ENCODE measurements at regions not wholly inside any gene's neighbourhood (a gene's known extent, or its start where the extent isn't known, plus 50 kb on each side); places are given as distances from the start of the nearest gene placed in this dataset.

- no peak for TF ChIP-seq CTCF (IDR thresholded peaks at IDR 0.05; ENCODE audit: low read depth, low read length)
- no peak overlapping the region for H3K4me3 ChIP-seq (ENCODE audit: low read depth, low read length)
Measured at GRCh38 chr4:53920116-53920515, 144.3 kb downstream of the CHIC2 start.

DNA sequence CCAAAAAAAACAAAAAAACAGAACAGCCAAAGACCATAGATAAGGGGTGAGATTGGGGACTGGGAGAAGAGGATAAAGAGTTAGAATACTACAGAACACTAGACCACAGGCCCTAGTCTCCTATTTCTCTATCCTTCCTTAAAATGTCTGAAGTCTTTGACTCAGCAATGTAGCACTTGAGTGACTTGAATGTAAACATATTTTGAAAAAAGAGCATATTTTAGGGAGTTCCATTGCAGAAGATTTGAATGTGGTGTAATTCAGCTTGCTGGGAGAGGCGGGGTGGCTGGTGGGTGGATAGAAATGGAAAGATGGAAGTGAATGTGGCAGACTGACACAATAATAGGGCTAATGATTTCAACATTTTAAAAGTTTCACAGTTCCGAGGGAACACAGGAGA, 144.9 kb downstream of the CHIC2 start:
- no peak for TF ChIP-seq CTCF (IDR thresholded peaks at IDR 0.05; ENCODE audit: low read depth, low read length)
- H3K4me3 ChIP-seq (ENCODE audit: low read depth, low read length): no peak overlapping the region

- H3K4me3 ChIP-seq (ENCODE audit: low read depth, low read length): no peak overlapping the region
- TF ChIP-seq CTCF (IDR thresholded peaks at IDR 0.05; ENCODE audit: low read depth, low read length): no peak
Measured at GRCh38 chr4:53917729-53918128, 146.7 kb downstream of the CHIC2 start.

GRCh38 chr4:53916431-53916889, 147.9 kb downstream of the CHIC2 start:
- TF ChIP-seq CTCF (IDR thresholded peaks at IDR 0.05; ENCODE audit: low read depth, low read length): no peak
- no peak overlapping the region for H3K4me3 ChIP-seq (ENCODE audit: low read depth, low read length)

GRCh38 chr4:53914313-53915016, 149.9 kb downstream of the CHIC2 start:
- no peak for TF ChIP-seq CTCF (IDR thresholded peaks at IDR 0.05; ENCODE audit: low read depth, low read length)
- H3K4me3 ChIP-seq (ENCODE audit: low read depth, low read length): no peak overlapping the region

DNA sequence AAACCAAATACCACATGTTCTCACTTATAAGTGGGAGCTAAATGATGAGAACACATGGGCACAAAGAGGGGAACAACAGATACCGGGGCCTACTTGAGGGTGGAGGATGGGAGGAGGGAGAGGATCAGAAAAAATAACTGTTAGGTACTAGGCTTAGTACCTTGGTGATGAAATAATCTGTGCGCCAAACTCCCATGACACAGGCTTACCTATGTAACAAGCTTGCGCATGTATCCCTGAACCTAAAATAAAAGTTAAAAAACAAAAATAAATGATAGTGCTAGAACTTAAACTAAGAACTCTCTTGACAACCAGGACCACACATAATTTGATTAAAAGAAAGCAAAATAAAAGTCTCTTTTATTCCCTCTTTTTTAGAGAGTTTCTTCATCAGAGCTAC, 150.6 kb downstream of the CHIC2 start:
- TF ChIP-seq CTCF (IDR thresholded peaks at IDR 0.05; ENCODE audit: low read depth, low read length): no peak
- no peak overlapping the region for H3K4me3 ChIP-seq (ENCODE audit: low read depth, low read length)

DNA sequence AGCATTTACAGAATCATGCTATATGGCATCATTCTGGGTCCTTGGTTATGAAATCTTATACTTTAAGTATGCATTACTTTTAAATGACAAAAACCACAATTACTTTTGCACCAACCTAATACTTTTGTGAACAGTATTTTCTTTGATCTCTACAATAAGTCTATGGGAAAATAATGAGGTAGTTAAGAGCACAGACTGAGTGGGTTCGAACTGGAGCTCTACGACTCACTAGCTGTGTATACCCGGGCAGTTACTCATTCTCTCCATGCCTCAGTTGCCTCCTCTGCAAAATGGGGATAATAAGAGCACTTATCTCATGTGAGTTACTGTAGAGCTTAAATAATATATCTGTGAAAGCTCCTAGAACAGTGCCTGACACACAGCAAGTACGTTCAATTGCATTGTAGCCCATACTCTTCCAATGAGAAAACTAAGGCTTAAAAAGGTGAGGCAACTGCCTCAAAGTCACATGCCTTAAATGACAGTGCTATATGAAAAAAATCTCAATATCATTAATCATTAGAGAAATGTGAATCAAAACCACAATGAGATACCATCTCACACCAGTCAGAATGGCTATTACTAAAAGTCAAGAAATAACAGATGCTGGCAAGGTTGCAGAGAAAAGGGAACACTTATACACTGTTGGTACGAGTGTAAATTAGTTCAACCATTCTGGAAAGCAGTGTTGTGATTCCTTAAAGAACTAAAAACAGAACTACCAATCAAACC, 151.5 kb downstream of the CHIC2 start:
- TF ChIP-seq CTCF (IDR thresholded peaks at IDR 0.05; ENCODE audit: low read depth, low read length): no peak
- no peak overlapping the region for H3K4me3 ChIP-seq (ENCODE audit: low read depth, low read length)
